GM12891 (cell line): ENCODE measurements at regions not wholly inside any gene's neighbourhood (a gene's known extent, or its start where the extent isn't known, plus 50 kb on each side); places are given as distances from the start of the nearest gene placed in this dataset.

Experiments
- POLR2A ChIP-seq: IDR thresholded peaks from 2 replicates; pipeline ENCODE4 v1.6.1; 2011; ENCODE audit warnings: low read depth, low read length, control low read depth
- POLR2AphosphoS5 ChIP-seq: IDR thresholded peaks from 2 replicates; pipeline ENCODE4 v1.6.1; 2011; ENCODE audit warnings: low read depth, low read length, control low read depth
- POU2F2 ChIP-seq: IDR thresholded peaks from 2 replicates; pipeline ENCODE4 v1.6.1; 2011; ENCODE audit warnings: low read depth, mild to moderate bottlenecking, control low read depth, low read length, moderate library complexity
- SPI1 ChIP-seq: IDR thresholded peaks from 2 replicates; pipeline ENCODE4 v1.6.1; 2011; ENCODE audit warnings: low read depth, low read length, control low read depth
- TAF1 ChIP-seq: IDR thresholded peaks from 2 replicates; pipeline ENCODE4 v1.6.1; 2011; ENCODE audit warnings: low read depth, low read length, control low read depth

DNA sequence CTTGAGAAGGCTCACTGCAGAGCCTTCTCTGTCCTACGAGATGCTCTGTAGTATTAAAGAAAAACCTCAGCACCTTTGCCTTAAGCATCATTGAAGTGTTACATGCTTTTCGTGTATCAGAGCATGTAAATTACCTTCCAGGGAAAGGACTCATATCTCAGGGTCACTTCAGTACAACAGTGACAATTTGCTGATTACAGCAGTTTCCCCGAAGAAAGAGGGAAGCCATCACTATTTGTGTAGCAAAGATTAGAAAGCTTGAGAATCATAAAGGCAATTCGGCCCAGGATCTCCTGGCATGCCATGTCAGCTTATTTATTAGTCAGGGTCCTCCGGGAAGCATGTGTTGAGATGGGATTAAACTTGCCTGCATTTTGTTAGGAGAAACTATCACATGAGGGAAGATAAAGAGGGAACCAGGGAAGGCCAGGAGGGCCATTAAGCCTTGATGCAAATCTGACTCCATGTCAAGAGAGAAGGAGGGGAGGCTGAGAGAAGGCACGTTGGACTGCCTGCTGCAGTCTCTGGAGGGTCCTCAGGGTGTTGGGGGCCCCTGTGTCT is 55.2 kb upstream of the KCNJ6 start:
- TF ChIP-seq TAF1 (no peak), POLR2A (no peak), POLR2AphosphoS5 (no peak), SPI1 (no peak), POU2F2 (no peak)
